ENCODE measurements at regions not wholly inside any gene's neighbourhood (a gene's known extent, or its start where the extent isn't known, plus 50 kb on each side); places are given as distances from the start of the nearest gene placed in this dataset.
"Not testable (repeated sequence)": the region's sequence is repeated elsewhere in the genome, so short reads cannot be mapped to it uniquely, and the experiment has no call there.

DNA sequence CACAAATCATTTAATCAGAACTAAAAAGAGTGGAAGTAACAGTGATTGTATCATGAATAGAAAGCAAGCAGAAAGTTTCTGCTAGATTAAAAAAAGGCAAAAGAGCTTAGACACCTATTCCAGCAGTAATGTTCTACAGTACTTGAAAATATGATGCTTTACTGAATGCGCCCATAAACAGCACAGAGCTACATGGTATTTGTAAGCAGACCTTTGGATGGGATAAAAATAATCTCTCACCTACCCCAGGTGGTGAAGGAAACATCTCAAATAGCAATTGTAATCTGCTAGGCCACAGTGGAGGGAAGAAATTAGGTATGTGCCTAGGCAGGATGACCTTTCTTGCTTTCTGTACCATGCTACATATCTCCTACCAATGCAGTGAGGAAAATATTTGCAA is 280.9 kb upstream of the PRKX start:
- Histone ChIP-seq H3K36me3 (ENCODE audit: insufficient read depth, low read length) (no peaks in the 10 kb centered on the region), H3F3A (ENCODE audit: low read depth) (no peaks in the 10 kb centered on the region), H3K9ac (ENCODE audit: low read depth, low read length, poor library complexity, severe bottlenecking) (no peak overlapping the region), H3K27me3 (ENCODE audit: insufficient read depth, low read length, poor library complexity, severe bottlenecking) (no peaks in the 10 kb centered on the region), H3K79me2 (ENCODE audit: insufficient read depth, low read length) (no peaks in the 10 kb centered on the region), H3K4me3 (ENCODE audit: low read length, poor library complexity, severe bottlenecking) (no peak overlapping the region), H3K9me3 (ENCODE audit: insufficient read depth, low read depth, low read length) (no peaks in the 10 kb centered on the region), H2AFZ (ENCODE audit: low read length) (no peak overlapping the region), H3K4me1 (ENCODE audit: insufficient read depth, low read length, poor library complexity, severe bottlenecking) (no peaks in the 10 kb centered on the region), H3K4me2 (ENCODE audit: low read depth, low read length, poor library complexity, severe bottlenecking) (no peak overlapping the region), H3K9me2 (replicated peaks; ENCODE audit: low read depth, low read length) (no peaks in the 10 kb centered on the region), H4K20me1 (ENCODE audit: insufficient read depth, low read length, poor library complexity, severe bottlenecking) (no peaks in the 10 kb centered on the region)
- TF ChIP-seq EZH2phosphoT487 (IDR thresholded peaks at IDR 0.05; ENCODE audit: borderline replicate concordance) (no peak), CTCF (conservative IDR thresholded peaks at IDR 0.05; ENCODE audit: low read length) (no peak)

- no peaks in the 10 kb centered on the region for H3K79me2 ChIP-seq (ENCODE audit: insufficient read depth, low read length)
- H3K9me3 ChIP-seq (ENCODE audit: insufficient read depth, low read depth, low read length) = no peaks in the 10 kb centered on the region
- H3K9ac ChIP-seq (ENCODE audit: low read depth, low read length, poor library complexity, severe bottlenecking) = no peak overlapping the region
- no peak overlapping the region for H3K4me3 ChIP-seq (ENCODE audit: low read length, poor library complexity, severe bottlenecking)
- H3F3A ChIP-seq (ENCODE audit: low read depth) = no peaks in the 10 kb centered on the region
- H2AFZ ChIP-seq (ENCODE audit: low read length) = no peak overlapping the region
- no peaks in the 10 kb centered on the region for H3K4me1 ChIP-seq (ENCODE audit: insufficient read depth, low read length, poor library complexity, severe bottlenecking)
- H3K36me3 ChIP-seq (ENCODE audit: insufficient read depth, low read length) = no peaks in the 10 kb centered on the region
- H3K4me2 ChIP-seq (ENCODE audit: low read depth, low read length, poor library complexity, severe bottlenecking) = no peak overlapping the region
- no peaks in the 10 kb centered on the region for H3K27me3 ChIP-seq (ENCODE audit: insufficient read depth, low read length, poor library complexity, severe bottlenecking)
- no peaks in the 10 kb centered on the region for H4K20me1 ChIP-seq (ENCODE audit: insufficient read depth, low read length, poor library complexity, severe bottlenecking)
- no peaks in the 10 kb centered on the region for H3K9me2 ChIP-seq (replicated peaks; ENCODE audit: low read depth, low read length)
- TF ChIP-seq EZH2phosphoT487 (IDR thresholded peaks at IDR 0.05; ENCODE audit: borderline replicate concordance) = no peak
- no peak for TF ChIP-seq CTCF (conservative IDR thresholded peaks at IDR 0.05; ENCODE audit: low read length)
Observed at GRCh38 chrX:3990569-3990968, 277.1 kb upstream of the PRKX start.

- H2AFZ ChIP-seq (ENCODE audit: low read length); H3K4me2 ChIP-seq (ENCODE audit: low read depth, low read length, poor library complexity, severe bottlenecking); H3K9me3 ChIP-seq (ENCODE audit: insufficient read depth, low read depth, low read length); H3K9ac ChIP-seq (ENCODE audit: low read depth, low read length, poor library complexity, severe bottlenecking); H3K9me2 ChIP-seq (replicated peaks; ENCODE audit: low read depth, low read length); H3F3A ChIP-seq (ENCODE audit: low read depth); H3K79me2 ChIP-seq (ENCODE audit: insufficient read depth, low read length); H4K20me1 ChIP-seq (ENCODE audit: insufficient read depth, low read length, poor library complexity, severe bottlenecking); H3K4me3 ChIP-seq (ENCODE audit: low read length, poor library complexity, severe bottlenecking); H3K27me3 ChIP-seq (ENCODE audit: insufficient read depth, low read length, poor library complexity, severe bottlenecking); H3K36me3 ChIP-seq (ENCODE audit: insufficient read depth, low read length); H3K4me1 ChIP-seq (ENCODE audit: insufficient read depth, low read length, poor library complexity, severe bottlenecking): not testable (repeated sequence)
Observed at GRCh38 chrX:3972104-3972858, 258.8 kb upstream of the PRKX start.

GRCh38 chrX:3968749-3969148 is 255.3 kb upstream of the PRKX start:
- Histone ChIP-seq H3K27me3 (ENCODE audit: insufficient read depth, low read length, poor library complexity, severe bottlenecking) (no peaks in the 10 kb centered on the region), H3K4me2 (ENCODE audit: low read depth, low read length, poor library complexity, severe bottlenecking) (no peak overlapping the region), H2AFZ (ENCODE audit: low read length) (no peak overlapping the region), H3K4me1 (ENCODE audit: insufficient read depth, low read length, poor library complexity, severe bottlenecking) (no peaks in the 10 kb centered on the region), H3K36me3 (ENCODE audit: insufficient read depth, low read length) (no peaks in the 10 kb centered on the region), H3K9me3 (ENCODE audit: insufficient read depth, low read depth, low read length) (no peaks in the 10 kb centered on the region), H3F3A (ENCODE audit: low read depth) (no peaks in the 10 kb centered on the region), H3K79me2 (ENCODE audit: insufficient read depth, low read length) (no peaks in the 10 kb centered on the region), H3K9ac (ENCODE audit: low read depth, low read length, poor library complexity, severe bottlenecking) (no peak overlapping the region), H4K20me1 (ENCODE audit: insufficient read depth, low read length, poor library complexity, severe bottlenecking) (no peaks in the 10 kb centered on the region), H3K4me3 (ENCODE audit: low read length, poor library complexity, severe bottlenecking) (no peak overlapping the region), H3K9me2 (replicated peaks; ENCODE audit: low read depth, low read length) (no peaks in the 10 kb centered on the region)
- no peak for TF ChIP-seq EZH2phosphoT487 (IDR thresholded peaks at IDR 0.05; ENCODE audit: borderline replicate concordance)
- no peak for TF ChIP-seq CTCF (conservative IDR thresholded peaks at IDR 0.05; ENCODE audit: low read length)

All from Loucy (cell line).